GM12872 (cell line): ENCODE measurements at regions not wholly inside any gene's neighbourhood (a gene's known extent, or its start where the extent isn't known, plus 50 kb on each side); places are given as distances from the start of the nearest gene placed in this dataset.
A peak's percentile ranks its signal among the peaks of the same experiment; 100 is the strongest.

ENCODE experiments used
- CTCF ChIP-seq: IDR thresholded peaks from 3 replicates; pipeline ENCODE4 v1.5.1; 2011; ENCODE audit warnings: low read depth, mild to moderate bottlenecking, low read length, moderate library complexity; ENCODE audit not compliant: insufficient read depth

- no peak for TF ChIP-seq CTCF
Observed at GRCh38 chr1:115558275-115558674, 83.5 kb upstream of the VANGL1 start.

- no peak for TF ChIP-seq CTCF
Observed at GRCh38 chr1:115557715-115558114, 84.1 kb upstream of the VANGL1 start.

GRCh38 chr1:115556236-115556635, 85.5 kb upstream of the VANGL1 start:
- TF ChIP-seq CTCF, result no peak

- no peak for TF ChIP-seq CTCF
Observed at GRCh38 chr1:115555446-115555845, 86.3 kb upstream of the VANGL1 start.

- no peak for TF ChIP-seq CTCF
Observed at GRCh38 chr1:115547696-115548095, 94.1 kb upstream of the VANGL1 start.

- TF ChIP-seq CTCF, result no peak
Observed at GRCh38 chr1:115546846-115547245, 94.9 kb upstream of the VANGL1 start.

GRCh38 chr1:115545791-115546733, 95.7 kb upstream of the VANGL1 start:
- peak; percentile 52 for TF ChIP-seq CTCF
